BE2C (cell line): ENCODE measurements at regions not wholly inside any gene's neighbourhood (a gene's known extent, or its start where the extent isn't known, plus 50 kb on each side); places are given as distances from the start of the nearest gene placed in this dataset.

Experiments used
- DNase-seq: peaks from one replicate; pipeline ENCODE4 v3.0.0-alpha.2; 2020
- H3K27me3 ChIP-seq: fragments of 250-450 bp; sonication (Bioruptor Pico); 2 replicates; pipeline ENCODE4 v1.5.1; 2020; ENCODE audit warnings: mild to moderate bottlenecking
- H3K36me3 ChIP-seq: fragments of 250-450 bp; sonication (Bioruptor Pico); 2 replicates; pipeline ENCODE4 v1.5.1; 2020; ENCODE audit warnings: mild to moderate bottlenecking
- H3K4me1 ChIP-seq: fragments of 250-450 bp; sonication (Bioruptor Pico); 2 replicates; pipeline ENCODE4 v1.5.1; 2020
- H3K4me3 ChIP-seq: 2 replicates; pipeline ENCODE4 v1.5.1; 2011; ENCODE audit warnings: low read depth, low read length
- H3K9me3 ChIP-seq: fragments of 250-450 bp; sonication (Bioruptor Pico); 2 replicates; pipeline ENCODE4 v1.5.1; 2020
- CTCF ChIP-seq: IDR thresholded peaks from 2 replicates; pipeline ENCODE4 v1.5.1; 2012; ENCODE audit warnings: mild to moderate bottlenecking, low read depth, low read length

DNA sequence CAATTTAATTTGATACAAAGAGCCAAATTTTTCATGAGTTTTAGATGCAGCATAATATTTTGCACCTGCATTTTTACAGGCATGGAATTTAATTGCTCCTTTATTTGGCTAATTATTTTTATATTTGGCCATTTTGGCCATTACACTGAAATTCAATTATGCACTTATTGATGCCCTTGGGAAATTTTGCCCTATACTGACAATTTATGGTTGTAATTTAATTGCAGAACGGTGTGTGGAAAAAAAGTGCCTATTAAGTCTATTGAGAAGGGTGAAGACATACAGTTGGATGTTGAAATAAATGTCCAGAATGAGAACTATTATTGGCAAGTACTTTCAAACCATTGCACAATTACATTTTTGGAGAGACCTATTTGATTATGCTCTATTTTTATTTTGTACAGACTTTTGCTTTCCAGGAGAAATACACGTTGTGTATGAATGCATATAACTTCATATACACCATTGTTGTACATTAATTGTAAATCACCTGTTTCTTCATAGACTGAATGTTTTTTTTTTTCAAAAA, 1319.3 kb upstream of the CDH2 start:
- no peak for DNase-seq
- H3K4me3 ChIP-seq, result no peak overlapping the region
- H3K4me1 ChIP-seq, result no peaks in the 10 kb centered on the region
- TF ChIP-seq CTCF, result no peak
- H3K36me3 ChIP-seq, result no peaks in the 10 kb centered on the region
- H3K27me3 ChIP-seq, result no peaks in the 10 kb centered on the region
- no peaks in the 10 kb centered on the region for H3K9me3 ChIP-seq

DNA sequence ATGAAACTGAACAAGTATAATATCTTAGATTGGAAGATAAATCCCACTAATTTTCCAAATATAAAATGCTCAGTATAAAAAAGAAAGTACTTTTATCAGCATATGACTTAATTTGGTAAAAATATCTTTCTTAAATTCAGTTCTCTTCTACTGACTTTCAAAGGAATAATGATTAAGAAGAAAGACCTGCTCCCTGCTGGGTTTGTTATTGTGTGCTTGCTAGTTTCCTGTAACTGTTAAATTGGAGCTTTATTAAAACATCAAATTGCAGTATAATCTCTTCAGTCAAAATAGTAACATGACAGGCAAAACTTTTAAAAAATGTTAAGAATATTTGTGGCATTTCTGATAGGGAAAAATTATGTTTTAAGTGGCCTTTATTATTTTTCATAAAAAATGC, 1317.4 kb upstream of the CDH2 start:
- Histone ChIP-seq H3K36me3 (no peaks in the 10 kb centered on the region), H3K4me3 (no peak overlapping the region), H3K4me1 (no peaks in the 10 kb centered on the region), H3K27me3 (no peaks in the 10 kb centered on the region), H3K9me3 (no peaks in the 10 kb centered on the region)
- DNase-seq, result no peak
- no peak for TF ChIP-seq CTCF

- no peak for TF ChIP-seq CTCF
- Histone ChIP-seq H3K4me1 (no peaks in the 10 kb centered on the region), H3K36me3 (no peaks in the 10 kb centered on the region), H3K4me3 (no peak overlapping the region), H3K27me3 (no peaks in the 10 kb centered on the region), H3K9me3 (no peaks in the 10 kb centered on the region)
- DNase-seq, result no peak
These were observed 1315.0 kb upstream of the CDH2 start for GRCh38 chr18:29491907-29492306.

DNA sequence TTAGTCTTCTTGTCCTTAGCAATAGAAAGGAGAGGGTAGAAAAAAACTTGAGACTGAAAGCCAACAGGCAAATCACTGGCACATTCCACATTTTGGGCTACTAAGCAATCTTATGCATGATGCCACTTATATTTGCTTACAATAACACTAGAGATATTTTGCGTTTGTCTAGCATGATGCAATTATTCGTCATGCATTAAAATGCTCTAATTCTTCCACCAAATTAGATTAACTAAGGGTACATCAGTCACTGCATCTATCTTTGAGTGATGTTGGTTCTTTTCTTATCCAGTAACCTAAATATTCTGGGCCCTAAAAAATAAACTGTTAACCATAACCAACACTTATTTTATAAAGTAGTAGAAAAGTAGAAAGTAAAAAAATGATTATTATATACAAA, 1311.7 kb upstream of the CDH2 start:
- H3K4me3 ChIP-seq, result no peak overlapping the region
- no peaks in the 10 kb centered on the region for H3K27me3 ChIP-seq
- no peak for TF ChIP-seq CTCF
- H3K36me3 ChIP-seq, result no peaks in the 10 kb centered on the region
- no peak for DNase-seq
- H3K4me1 ChIP-seq, result no peaks in the 10 kb centered on the region
- no peaks in the 10 kb centered on the region for H3K9me3 ChIP-seq

GRCh38 chr18:29465526-29465925, 1288.6 kb upstream of the CDH2 start:
- no peak for TF ChIP-seq CTCF
- no peak for DNase-seq
- no peak overlapping the region for H3K4me3 ChIP-seq
- H3K36me3 ChIP-seq, result no peaks in the 10 kb centered on the region
- no peaks in the 10 kb centered on the region for H3K4me1 ChIP-seq
- no peaks in the 10 kb centered on the region for H3K27me3 ChIP-seq
- no peaks in the 10 kb centered on the region for H3K9me3 ChIP-seq

GRCh38 chr18:29459972-29460371, 1283.0 kb upstream of the CDH2 start:
- Histone ChIP-seq H3K4me3 (no peak overlapping the region), H3K27me3 (no peaks in the 10 kb centered on the region), H3K4me1 (no peaks in the 10 kb centered on the region), H3K36me3 (no peaks in the 10 kb centered on the region), H3K9me3 (no peaks in the 10 kb centered on the region)
- no peak for DNase-seq
- TF ChIP-seq CTCF, result no peak
